HEK293 (cell line): ENCODE measurements at regions not wholly inside any gene's neighbourhood (a gene's known extent, or its start where the extent isn't known, plus 50 kb on each side); places are given as distances from the start of the nearest gene placed in this dataset.
"Not testable (repeated sequence)": the region's sequence is repeated elsewhere in the genome, so short reads cannot be mapped to it uniquely, and the experiment has no call there.

Source experiments
- CTCF ChIA-PET: fragments of 350-600 bp; formaldehyde crosslinking; extraction: SDS; loops from one replicate; lab custom pipeline; 2021; ENCODE audit warnings: antibody characterized with exemption; lab: Yijun Ruan, JAX
- POLR2A ChIA-PET: fragments of 300-600 bp; formaldehyde crosslinking; extraction: SDS; loops from one replicate; lab custom pipeline; 2020; ENCODE audit warnings: antibody characterized with exemption, inconsistent platforms; lab: Yijun Ruan, JAX
- H3K27ac ChIP-seq: fragments of 200-500 bp; sonication (Bioruptor generic); 2 replicates; pipeline ENCODE4 v1.5.1; 2014; ENCODE audit warnings: low read depth, low read length, control low read depth, inconsistent platforms; ENCODE audit errors: extremely low read depth
- H3K36me3 ChIP-seq, 2 experiments: fragments of 200-500 bp in 1 of 2; sonication (Bioruptor generic) in 1 of 2; 1 replicate in 1 of 2; 2 replicates in 1 of 2; pipeline ENCODE4 v1.5.1; 2014 to 2017; ENCODE audit warnings: inconsistent platforms in 2 of 2, low read length in 2 of 2; ENCODE audit not compliant: control insufficient read depth in 2 of 2, insufficient read depth in 1 of 2
- H3K4me1 ChIP-seq: fragments of 200-500 bp; sonication (Bioruptor generic); 2 replicates; pipeline ENCODE4 v1.5.1; 2014; ENCODE audit warnings: mild to moderate bottlenecking, low read length, inconsistent platforms; ENCODE audit not compliant: control insufficient read depth, insufficient read depth
- H3K4me3 ChIP-seq: 2 replicates; pipeline ENCODE4 v1.5.1; 2011; ENCODE audit warnings: low read depth, mild to moderate bottlenecking, control low read depth, low read length, moderate library complexity
- H3K9me3 ChIP-seq: fragments of 200-500 bp; sonication (Bioruptor generic); 2 replicates; pipeline ENCODE4 v1.5.1; 2014; ENCODE audit warnings: low read depth, low read length, inconsistent platforms; ENCODE audit not compliant: control insufficient read depth, insufficient read depth
- GLIS1 ChIP-seq: fragments of 450-650 bp; formaldehyde crosslinking; IDR thresholded peaks from 2 replicates; pipeline ENCODE4 v1.5.1; 2016; ENCODE audit warnings: missing biosample characterization, missing genetic modification characterization
- GLIS2 ChIP-seq: fragments of 450-650 bp; formaldehyde crosslinking; IDR thresholded peaks from 2 replicates; pipeline ENCODE4 v1.5.1; 2016; ENCODE audit warnings: missing biosample characterization, missing genetic modification characterization
- IKZF3 ChIP-seq: fragments of 450-650 bp; IDR thresholded peaks from 2 replicates; pipeline ENCODE4 v1.5.0; 2018; ENCODE audit warnings: missing biosample characterization, mild to moderate bottlenecking, missing genetic modification characterization, moderate library complexity
- KLF16 ChIP-seq: fragments of 450-650 bp; formaldehyde crosslinking; IDR thresholded peaks from 2 replicates; pipeline ENCODE4 v1.5.1; 2017; ENCODE audit warnings: missing biosample characterization, missing genetic modification characterization
- MEIS1 ChIP-seq: sonication (generic); formaldehyde crosslinking; IDR thresholded peaks from 2 replicates; pipeline ENCODE4 v1.8.1; 2022; ENCODE audit warnings: missing genetic modification reagents, mild to moderate bottlenecking, borderline replicate concordance
- MZF1 ChIP-seq: fragments of 450-650 bp; formaldehyde crosslinking; IDR thresholded peaks from 2 replicates; pipeline ENCODE4 v1.5.1; 2017; ENCODE audit warnings: missing biosample characterization, missing genetic modification characterization, borderline replicate concordance
- SP7 ChIP-seq: fragments of 450-650 bp; formaldehyde crosslinking; IDR thresholded peaks from 2 replicates; pipeline ENCODE4 v1.5.1; 2016; ENCODE audit warnings: missing biosample characterization, missing genetic modification characterization
- ZFP37 ChIP-seq: fragments of 450-650 bp; formaldehyde crosslinking; IDR thresholded peaks from 2 replicates; pipeline ENCODE4 v1.5.1; 2016; ENCODE audit warnings: missing biosample characterization, missing genetic modification characterization
- ZFP41 ChIP-seq: fragments of 450-650 bp; formaldehyde crosslinking; IDR thresholded peaks from 2 replicates; pipeline ENCODE4 v1.5.1; 2016; ENCODE audit warnings: missing biosample characterization, missing genetic modification characterization, borderline replicate concordance
- ZIC2 ChIP-seq: fragments of 450-650 bp; formaldehyde crosslinking; IDR thresholded peaks from 2 replicates; pipeline ENCODE4 v1.5.1; 2016; ENCODE audit warnings: missing biosample characterization, missing genetic modification characterization
- ZNF121 ChIP-seq: fragments of 450-650 bp; formaldehyde crosslinking; IDR thresholded peaks from 2 replicates; pipeline ENCODE4 v1.5.1; 2016; ENCODE audit warnings: missing biosample characterization, missing genetic modification characterization
- ZNF133 ChIP-seq: fragments of 450-650 bp; formaldehyde crosslinking; IDR thresholded peaks from 2 replicates; pipeline ENCODE4 v1.5.1; 2016; ENCODE audit warnings: missing biosample characterization, missing genetic modification characterization
- ZNF2 ChIP-seq: fragments of 450-650 bp; formaldehyde crosslinking; IDR thresholded peaks from 2 replicates; pipeline ENCODE4 v1.5.1; 2016; ENCODE audit warnings: missing biosample characterization, missing genetic modification characterization
- ZNF221 ChIP-seq: fragments of 450-650 bp; formaldehyde crosslinking; IDR thresholded peaks from 2 replicates; pipeline ENCODE4 v1.5.1; 2017; ENCODE audit warnings: missing biosample characterization, missing genetic modification characterization, borderline replicate concordance
- ZNF341 ChIP-seq: fragments of 450-650 bp; formaldehyde crosslinking; IDR thresholded peaks from 2 replicates; pipeline ENCODE4; 2016; ENCODE audit warnings: low read depth, missing biosample characterization, missing genetic modification characterization
- ZNF426 ChIP-seq: fragments of 450-650 bp; formaldehyde crosslinking; IDR thresholded peaks from 2 replicates; pipeline ENCODE4 v1.5.1; 2017; ENCODE audit warnings: missing biosample characterization, missing genetic modification characterization, mild to moderate bottlenecking, inconsistent platforms, moderate library complexity
- ZNF510 ChIP-seq: fragments of 450-650 bp; formaldehyde crosslinking; IDR thresholded peaks from 2 replicates; pipeline ENCODE4 v1.5.1; 2018; ENCODE audit warnings: mild to moderate bottlenecking, missing genetic modification characterization, missing biosample characterization; ENCODE audit not compliant: insufficient replicate concordance
- ZNF544 ChIP-seq: fragments of 450-650 bp; formaldehyde crosslinking; IDR thresholded peaks from 2 replicates; pipeline ENCODE4 v1.5.0; 2017; ENCODE audit warnings: missing biosample characterization, missing genetic modification characterization
- ZNF548 ChIP-seq: fragments of 450-650 bp; formaldehyde crosslinking; IDR thresholded peaks from 2 replicates; pipeline ENCODE4 v1.5.1; 2016; ENCODE audit warnings: missing biosample characterization, missing genetic modification characterization
- ZNF561 ChIP-seq: fragments of 450-650 bp; IDR thresholded peaks from 2 replicates; pipeline ENCODE4 v1.5.1; 2018; ENCODE audit warnings: missing biosample characterization, missing genetic modification characterization, borderline replicate concordance
- ZNF677 ChIP-seq: fragments of 450-650 bp; IDR thresholded peaks from 2 replicates; pipeline ENCODE4 v1.5.0; 2018; ENCODE audit warnings: missing biosample characterization, mild to moderate bottlenecking, missing genetic modification characterization, moderate library complexity
- TF ChIP-seq, protein P1 (sequence below): fragments of 450-650 bp; formaldehyde crosslinking; IDR thresholded peaks from 2 replicates; pipeline ENCODE4; 2016; ENCODE audit warnings: missing biosample characterization, missing genetic modification characterization
- TF ChIP-seq, protein P2 (sequence below): fragments of 450-650 bp; formaldehyde crosslinking; IDR thresholded peaks from 2 replicates; pipeline ENCODE4 v1.5.1; 2016; ENCODE audit warnings: missing biosample characterization, missing genetic modification characterization
- TF ChIP-seq, protein P3 (sequence below): fragments of 450-650 bp; formaldehyde crosslinking; IDR thresholded peaks from 2 replicates; pipeline ENCODE4 v1.5.1; 2016; ENCODE audit warnings: missing biosample characterization, missing genetic modification characterization

DNA sequence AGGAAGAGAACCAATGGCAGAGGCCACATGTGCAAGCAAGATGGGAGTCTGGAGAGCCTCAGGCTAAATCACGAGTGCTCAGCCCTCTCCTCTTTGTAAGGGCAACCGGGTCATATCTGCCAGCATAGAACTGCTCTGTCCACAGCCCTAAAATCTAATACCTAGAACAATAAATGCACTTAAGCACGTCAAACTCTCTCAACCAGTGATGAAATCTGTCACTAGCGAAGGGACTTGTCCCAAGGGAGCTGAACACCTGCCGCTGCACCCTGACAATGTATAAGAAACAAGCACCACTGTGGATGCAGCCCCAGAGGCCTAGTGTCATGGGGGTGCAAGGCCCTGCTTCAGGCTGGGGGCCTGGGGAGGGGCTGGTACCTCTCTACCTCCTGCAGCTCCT lies 82.5 kb downstream of the PRL start:
- TF ChIP-seq, protein P1, sequence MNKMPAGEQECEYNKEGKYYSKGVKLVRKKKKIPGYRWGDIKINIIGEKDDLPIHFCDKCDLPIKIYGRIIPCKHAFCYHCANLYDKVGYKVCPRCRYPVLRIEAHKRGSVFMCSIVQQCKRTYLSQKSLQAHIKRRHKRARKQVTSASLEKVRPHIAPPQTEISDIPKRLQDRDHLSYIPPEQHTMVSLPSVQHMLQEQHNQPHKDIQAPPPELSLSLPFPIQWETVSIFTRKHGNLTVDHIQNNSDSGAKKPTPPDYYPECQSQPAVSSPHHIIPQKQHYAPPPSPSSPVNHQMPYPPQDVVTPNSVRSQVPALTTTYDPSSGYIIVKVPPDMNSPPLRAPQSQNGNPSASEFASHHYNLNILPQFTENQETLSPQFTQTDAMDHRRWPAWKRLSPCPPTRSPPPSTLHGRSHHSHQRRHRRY (tag by site-specific recombination) = no peak
- TF ChIP-seq MEIS1 (CRISPR knock-in tag) (no peak), ZNF341 (tag by site-specific recombination) (no peak), ZFP37 (tag by site-specific recombination) (no peak), IKZF3 (tag by site-specific recombination) (no peak), ZNF121 (tag by site-specific recombination) (no peak), ZFP41 (no peak), ZIC2 (no peak)
- ChIA-PET CTCF (no interaction called here), POLR2A (interaction anchor here (0.7 kb wide), 1 partner anchor 258 kb away, joined by 3 read pairs; no protein-coding TSS in a partner anchor)
- no peak overlapping the region for H3K4me3 ChIP-seq
- H3K27ac ChIP-seq = no peak overlapping the region
- no peaks in the 10 kb centered on the region for H3K9me3 ChIP-seq
- H3K36me3 ChIP-seq = no peaks in the 10 kb centered on the region
- no peaks in the 10 kb centered on the region for H3K4me1 ChIP-seq

DNA sequence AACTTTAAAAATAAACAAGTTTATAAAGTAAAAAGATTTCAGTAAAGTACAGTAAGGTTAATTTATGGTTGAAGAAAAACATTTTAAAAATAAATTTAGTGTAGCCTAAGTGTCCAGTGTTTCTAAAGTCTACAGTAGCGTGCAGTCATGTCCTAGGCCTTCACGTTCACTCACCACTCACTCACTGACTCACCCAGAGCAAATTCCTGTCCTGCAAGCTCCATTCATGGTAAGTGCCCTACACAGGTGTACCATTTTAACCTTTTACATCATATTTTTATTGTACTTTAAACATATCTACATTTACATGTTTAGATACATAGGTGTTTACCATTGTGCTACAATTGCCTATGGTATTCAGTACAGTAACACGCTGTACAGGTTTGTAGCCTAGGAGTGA lies 81.4 kb downstream of the PRL start:
- not testable (repeated sequence) for H3K36me3 ChIP-seq, H3K4me3 ChIP-seq
- POLR2A ChIA-PET = interaction anchor here (0.6 to 0.7 kb wide), 2 partner anchors 17 to 269 kb away, joined by 3 read pairs; no protein-coding TSS in a partner anchor

DNA sequence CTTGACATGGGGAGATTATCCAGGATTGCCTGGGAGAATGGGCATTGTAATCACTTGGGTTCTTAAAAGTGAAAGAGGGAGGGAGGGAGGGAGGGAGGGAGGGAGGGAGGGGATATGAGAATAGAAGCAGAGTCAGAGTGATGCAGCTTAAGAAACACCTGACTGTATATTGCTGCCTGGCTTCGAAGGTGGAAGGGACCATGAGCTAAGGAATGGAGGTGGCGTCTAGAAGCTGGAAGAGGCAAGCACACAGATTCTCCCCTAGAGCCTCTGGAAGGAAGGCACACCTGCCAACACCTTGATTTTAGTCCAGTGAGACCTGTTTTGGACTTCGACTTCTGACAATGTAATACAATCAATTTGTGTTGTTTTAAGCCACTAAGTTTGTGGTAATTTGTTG lies 78.4 kb downstream of the PRL start:
- CTCF ChIA-PET = no interaction called here
- H3K27ac ChIP-seq = no peak overlapping the region
- TF ChIP-seq KLF16 (tag by site-specific recombination) (no peak), ZNF133 (tag by site-specific recombination) (no peak), GLIS1 (tag by site-specific recombination) (no peak), MEIS1 (CRISPR knock-in tag) (no peak), ZNF677 (tag by site-specific recombination) (no peak), ZNF221 (tag by site-specific recombination) (no peak), MZF1 (no peak), ZNF548 (tag by site-specific recombination) (no peak), GLIS2 (no peak), ZNF426 (no peak), ZNF561 (tag by site-specific recombination) (no peak), ZNF2 (tag by site-specific recombination) (no peak), SP7 (tag by site-specific recombination) (no peak), ZNF544 (tag by site-specific recombination) (no peak), ZNF510 (no peak)
- TF ChIP-seq, protein P2, sequence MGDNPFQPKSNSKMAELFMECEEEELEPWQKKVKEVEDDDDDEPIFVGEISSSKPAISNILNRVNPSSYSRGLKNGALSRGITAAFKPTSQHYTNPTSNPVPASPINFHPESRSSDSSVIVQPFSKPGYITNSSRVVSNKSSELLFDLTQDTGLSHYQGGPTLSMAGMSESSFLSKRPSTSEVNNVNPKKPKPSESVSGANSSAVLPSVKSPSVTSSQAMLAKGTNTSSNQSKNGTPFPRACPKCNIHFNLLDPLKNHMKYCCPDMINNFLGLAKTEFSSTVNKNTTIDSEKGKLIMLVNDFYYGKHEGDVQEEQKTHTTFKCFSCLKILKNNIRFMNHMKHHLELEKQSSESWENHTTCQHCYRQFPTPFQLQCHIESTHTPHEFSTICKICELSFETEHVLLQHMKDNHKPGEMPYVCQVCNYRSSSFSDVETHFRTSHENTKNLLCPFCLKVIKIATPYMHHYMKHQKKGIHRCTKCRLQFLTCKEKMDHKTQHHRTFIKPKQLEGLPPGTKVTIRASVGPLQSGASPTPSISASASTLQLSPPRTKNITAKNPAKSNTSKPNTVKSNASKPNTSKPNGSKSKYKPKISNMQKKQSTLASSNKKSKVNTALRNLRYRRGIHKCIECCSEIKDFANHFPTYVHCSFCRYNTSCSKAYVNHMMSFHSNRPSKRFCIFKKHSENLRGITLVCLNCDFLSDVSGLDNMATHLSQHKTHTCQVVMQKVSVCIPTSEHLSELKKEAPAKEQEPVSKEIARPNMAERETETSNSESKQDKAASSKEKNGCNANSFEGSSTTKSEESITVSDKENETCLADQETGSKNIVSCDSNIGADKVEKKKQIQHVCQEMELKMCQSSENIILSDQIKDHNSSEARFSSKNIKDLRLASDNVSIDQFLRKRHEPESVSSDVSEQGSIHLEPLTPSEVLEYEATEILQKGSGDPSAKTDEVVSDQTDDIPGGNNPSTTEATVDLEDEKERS = no peak
- TF ChIP-seq, protein P3, sequence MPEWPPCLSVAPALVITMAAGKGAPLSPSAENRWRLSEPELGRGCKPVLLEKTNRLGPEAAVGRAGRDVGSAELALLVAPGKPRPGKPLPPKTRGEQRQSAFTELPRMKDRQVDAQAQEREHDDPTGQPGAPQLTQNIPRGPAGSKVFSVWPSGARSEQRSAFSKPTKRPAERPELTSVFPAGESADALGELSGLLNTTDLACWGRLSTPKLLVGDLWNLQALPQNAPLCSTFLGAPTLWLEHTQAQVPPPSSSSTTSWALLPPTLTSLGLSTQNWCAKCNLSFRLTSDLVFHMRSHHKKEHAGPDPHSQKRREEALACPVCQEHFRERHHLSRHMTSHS (tag by site-specific recombination) = no peak
- TF ChIP-seq, all 188 proteins: peak for 0
- POLR2A ChIA-PET = no interaction called here
- no peaks in the 10 kb centered on the region for H3K9me3 ChIP-seq
- no peak overlapping the region for H3K4me3 ChIP-seq
- H3K4me1 ChIP-seq = no peaks in the 10 kb centered on the region
- no peaks in the 10 kb centered on the region for H3K36me3 ChIP-seq

More for the DNA sequence above, 81.4 kb downstream of the PRL start:
- not testable (repeated sequence) for H3K4me1 ChIP-seq, H3K9me3 ChIP-seq, H3K27ac ChIP-seq
- CTCF ChIA-PET = interaction anchor here (0.6 kb wide), 1 partner anchor 513 kb away, joined by 3 read pairs; no protein-coding TSS in a partner anchor
